GM18505 (cell line): ENCODE measurements at regions not wholly inside any gene's neighbourhood (a gene's known extent, or its start where the extent isn't known, plus 50 kb on each side); places are given as distances from the start of the nearest gene placed in this dataset.
"Not testable (repeated sequence)": the region's sequence is repeated elsewhere in the genome, so short reads cannot be mapped to it uniquely, and the experiment has no call there.

ENCODE experiments used
- ATAC-seq: cut with Tn5 transposase; IDR thresholded peaks from one replicate; pipeline ENCODE4 v1.9.1; 2021; ENCODE audit not compliant: unreplicated experiment
- POLR2A ChIP-seq: IDR thresholded peaks from 4 replicates; pipeline ENCODE4 v1.6.1; 2011; ENCODE audit warnings: borderline replicate concordance; ENCODE audit not compliant: insufficient read depth, insufficient read length; ENCODE audit errors: extremely low read depth

- ATAC-seq: no peak
- TF ChIP-seq POLR2A: no peak
These were observed 299.5 kb downstream of the MED10 start for GRCh38 chr5:6078881-6079280.

DNA sequence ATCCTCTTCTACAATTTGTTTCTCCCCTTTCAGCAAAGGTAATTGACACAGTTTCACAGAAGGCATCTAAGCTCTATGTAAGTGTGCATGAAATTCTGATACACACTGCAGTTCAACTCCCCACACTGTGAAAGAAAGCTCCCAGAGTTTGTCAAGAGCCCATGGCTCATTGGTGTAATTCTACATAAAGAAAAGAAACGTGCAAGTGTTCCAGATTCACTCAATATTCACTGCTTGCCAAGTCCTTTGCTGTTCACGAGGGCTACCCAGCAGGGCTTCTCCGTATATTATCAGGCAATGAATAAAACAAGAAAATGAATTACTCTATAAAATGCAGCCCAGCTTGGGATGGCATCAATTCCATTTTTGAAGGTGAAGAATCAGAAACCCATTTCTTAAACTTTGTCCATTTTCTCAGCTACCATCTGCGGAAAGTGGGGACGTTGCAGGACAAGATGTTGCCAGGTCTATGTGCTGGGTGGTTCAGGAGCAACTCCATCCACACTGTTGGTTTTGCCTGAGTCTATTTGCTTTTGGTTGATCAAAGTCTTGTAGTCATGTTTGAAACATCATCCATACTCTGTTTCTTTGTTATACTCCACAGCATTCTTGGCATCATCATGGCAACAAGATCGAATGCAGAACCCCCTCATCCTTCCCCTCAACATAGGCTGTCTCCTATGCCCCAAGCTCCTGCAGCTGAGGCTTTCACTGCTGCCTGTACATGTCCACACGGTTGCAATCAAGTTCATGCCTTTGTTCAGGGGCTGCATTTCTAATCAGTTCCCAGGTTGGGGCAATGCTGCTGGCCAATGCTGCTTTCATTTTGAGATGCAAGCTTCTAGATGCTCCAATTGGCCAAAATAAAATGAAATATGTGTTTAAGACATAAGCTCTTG, 301.8 kb downstream of the MED10 start:
- ATAC-seq: no peak
- no peak for TF ChIP-seq POLR2A

- ATAC-seq: not testable (repeated sequence)
These were observed 305.9 kb downstream of the MED10 start for GRCh38 chr5:6072488-6072887.

DNA sequence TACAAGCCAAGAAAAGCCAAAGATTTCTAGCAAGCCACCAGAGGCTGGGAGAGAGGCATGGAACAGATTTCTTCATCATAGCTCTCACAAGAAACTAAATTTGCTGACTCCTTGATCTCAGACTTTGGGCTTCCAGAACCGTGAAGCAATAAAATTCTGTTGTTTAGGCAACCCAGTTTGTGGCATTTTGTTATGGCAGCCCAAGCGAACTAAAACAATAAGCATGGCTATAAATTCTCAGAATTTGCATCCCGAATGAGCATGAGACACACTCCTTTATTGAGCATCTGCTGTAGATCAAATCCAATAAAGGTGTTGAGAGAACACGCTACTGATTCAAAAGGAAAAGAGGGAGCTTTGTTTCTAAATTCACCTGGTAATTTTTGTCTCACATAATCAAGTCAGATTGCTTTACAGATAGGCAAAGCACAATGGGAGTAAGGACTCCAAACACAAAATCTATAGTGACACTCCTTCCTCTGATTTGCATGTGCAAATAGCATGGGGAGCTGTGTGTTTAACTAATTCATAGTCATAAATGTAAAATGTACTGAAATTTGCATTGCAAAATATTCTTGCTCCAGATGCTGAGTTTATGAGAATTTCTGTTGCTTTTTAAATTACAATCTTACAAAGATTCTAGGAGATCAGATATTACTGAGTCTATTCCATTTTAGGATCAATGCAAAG, 308.7 kb downstream of the MED10 start:
- no peak for ATAC-seq
- no peak for TF ChIP-seq POLR2A

DNA sequence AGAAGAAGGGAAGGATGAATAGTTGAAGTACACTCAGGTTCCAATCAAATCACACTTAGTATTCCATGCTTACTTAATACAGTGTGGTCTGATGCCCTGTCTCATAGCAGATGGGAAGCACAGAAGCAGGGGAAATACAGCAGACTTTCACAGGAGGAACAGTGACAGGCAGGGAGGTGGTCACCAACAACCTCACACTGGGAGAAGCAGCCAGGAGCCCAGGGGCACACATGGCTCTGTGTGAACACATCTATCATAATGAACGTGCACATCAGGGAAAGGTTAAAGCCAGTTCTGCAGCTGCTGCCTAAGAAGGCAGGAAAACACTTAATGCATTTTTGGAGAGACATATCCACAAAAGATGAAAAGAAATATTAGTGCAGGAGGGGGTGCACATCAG, 312.3 kb downstream of the MED10 start:
- ATAC-seq: no peak
- no peak for TF ChIP-seq POLR2A

- no peak for TF ChIP-seq POLR2A
- no peak for ATAC-seq
These were observed 319.1 kb downstream of the MED10 start for GRCh38 chr5:6059137-6059800.

- ATAC-seq: no peak
- TF ChIP-seq POLR2A: no peak
These were observed 320.2 kb downstream of the MED10 start for GRCh38 chr5:6058055-6058715.

- no peak for ATAC-seq
- no peak for TF ChIP-seq POLR2A
These were observed 322.1 kb downstream of the MED10 start for GRCh38 chr5:6056280-6056679.

GRCh38 chr5:6049662-6050061, 328.7 kb downstream of the MED10 start:
- no peak for ATAC-seq
- no peak for TF ChIP-seq POLR2A

DNA sequence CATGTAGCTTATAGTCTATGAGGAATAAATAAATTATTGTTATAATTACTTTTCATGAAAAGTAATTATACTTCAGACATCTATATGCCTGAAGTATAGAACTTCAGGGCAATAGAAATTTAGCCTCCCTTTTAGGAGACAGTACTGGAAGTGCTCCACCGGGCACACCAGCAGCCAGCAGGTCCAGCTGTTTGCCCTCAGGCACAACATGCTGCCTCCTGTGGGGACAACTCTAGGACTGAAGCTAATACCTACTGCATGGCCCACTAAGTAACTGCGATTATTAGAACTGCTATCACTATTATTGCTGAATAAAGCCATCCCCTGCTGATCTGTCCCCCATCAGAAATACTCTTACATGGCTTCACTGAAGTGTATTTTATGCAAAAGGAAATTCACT, 329.6 kb downstream of the MED10 start:
- no peak for TF ChIP-seq POLR2A
- ATAC-seq: no peak

DNA sequence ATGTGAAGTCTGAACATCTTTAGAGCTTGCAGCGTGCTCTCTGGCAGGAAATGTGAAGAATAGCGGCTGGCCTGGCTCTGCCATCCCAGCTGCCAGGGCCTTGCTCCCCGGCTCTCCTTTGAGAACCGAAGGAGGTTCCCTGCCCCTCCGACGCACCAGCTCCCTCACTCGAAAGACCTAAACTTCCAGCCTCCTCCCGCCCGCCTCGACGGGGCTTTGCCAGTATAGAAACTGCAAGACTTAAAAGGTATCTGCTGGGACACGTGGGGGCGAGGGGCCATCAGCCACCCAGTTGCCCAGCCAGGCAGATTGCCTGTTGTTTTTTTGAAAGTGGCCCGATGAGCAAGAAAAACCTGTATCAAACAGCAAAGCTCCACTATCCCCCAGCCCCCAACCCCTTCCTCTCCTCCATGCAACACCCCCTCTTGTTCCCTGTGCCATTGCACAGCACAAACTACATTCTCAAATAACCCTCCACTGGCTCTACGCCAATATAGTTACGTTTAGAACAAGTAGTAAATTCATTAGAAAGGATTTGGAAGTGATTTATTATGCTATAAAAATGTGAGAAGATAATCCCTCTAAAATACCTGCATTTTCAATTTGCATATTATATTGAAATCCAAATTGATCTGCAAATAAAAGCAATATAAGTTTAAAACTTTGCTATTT, 331.9 kb downstream of the MED10 start:
- TF ChIP-seq POLR2A: no peak
- no peak for ATAC-seq

DNA sequence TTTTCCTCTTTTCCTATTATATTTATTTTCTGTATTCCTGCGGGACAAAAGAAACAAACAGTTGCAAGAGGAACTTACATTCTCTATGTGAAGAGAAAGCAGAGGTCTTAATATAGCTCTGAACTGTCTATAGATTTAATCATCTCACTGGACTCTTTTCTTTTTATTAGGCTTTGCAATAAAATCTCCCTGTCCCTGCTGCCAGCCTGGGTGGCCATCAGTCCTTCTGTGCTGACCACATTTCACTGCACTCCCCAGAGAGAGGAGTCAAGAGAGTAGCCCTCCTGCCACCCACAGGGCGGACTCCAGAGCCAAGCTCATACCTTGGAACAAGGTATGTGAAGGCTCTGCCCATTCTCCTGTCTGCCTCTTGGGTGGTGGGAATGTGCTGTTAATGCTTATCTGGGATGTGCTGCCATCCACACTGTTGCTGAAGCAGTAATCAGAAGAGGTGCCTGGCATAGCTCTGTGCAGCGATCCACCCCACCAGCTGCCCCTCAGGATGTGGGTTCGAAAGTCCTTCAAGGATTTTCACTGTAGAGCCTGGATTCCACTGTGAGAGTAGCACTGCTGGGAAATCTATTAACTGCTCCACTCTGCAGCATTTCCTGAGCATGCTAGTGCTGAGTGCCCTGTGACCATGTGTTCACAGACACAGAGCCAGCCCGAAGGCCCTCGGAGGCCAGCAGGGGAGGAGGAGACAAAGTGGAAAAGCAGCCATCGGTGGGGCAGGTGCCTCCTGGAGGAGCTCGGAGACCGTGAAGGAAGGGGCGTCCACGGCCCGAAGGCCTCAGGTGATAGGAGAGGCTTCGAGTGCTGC, 334.6 kb downstream of the MED10 start:
- TF ChIP-seq POLR2A: no peak
- no peak for ATAC-seq

- no peak for ATAC-seq
- TF ChIP-seq POLR2A: no peak
These were observed 336.3 kb downstream of the MED10 start for GRCh38 chr5:6041977-6042550.
